WTC11 (cell line): ENCODE measurements at regions not wholly inside any gene's neighbourhood (a gene's known extent, or its start where the extent isn't known, plus 50 kb on each side); places are given as distances from the start of the nearest gene placed in this dataset.

ENCODE experiments used
- ATAC-seq: fragments of 200-7000 bp; cut with Tn5 transposase; 2 replicates; pipeline ENCODE4 v1.10.0; 2021; ENCODE audit warnings: mild to moderate bottlenecking, moderate library complexity
- CTCF ChIA-PET: fragments of 300-600 bp; sonication (Branson Sonifier 250); formaldehyde crosslinking; loops from one replicate; lab custom pipeline; 2021; ENCODE audit warnings: antibody characterized with exemption; lab: Charles Lee
- POLR2A ChIA-PET: fragments of 350-600 bp; sonication (Branson Sonifier 250); formaldehyde crosslinking; loops from one replicate; lab custom pipeline; 2021; ENCODE audit warnings: antibody characterized with exemption; lab: Charles Lee
- DNase-seq: peaks from one replicate; pipeline ENCODE4 v3.0.0; 2021; ENCODE audit warnings: low spot score
- H3K27ac Mint-ChIP-seq: 2 replicates; pipeline ENCODE4 v1.8.0; 2021; ENCODE audit warnings: mixed read lengths
- H3K27me3 Mint-ChIP-seq: 2 replicates; pipeline ENCODE4 v1.8.0; 2021; ENCODE audit warnings: low read depth, mild to moderate bottlenecking, moderate library complexity, mixed read lengths
- H3K36me3 Mint-ChIP-seq: 2 replicates; pipeline ENCODE4 v1.8.0; 2021; ENCODE audit warnings: mixed read lengths
- H3K4me1 Mint-ChIP-seq: 2 replicates; pipeline ENCODE4 v1.8.0; 2022; ENCODE audit warnings: mixed read lengths
- H3K4me3 Mint-ChIP-seq: 2 replicates; pipeline ENCODE4 v1.8.0; 2021; ENCODE audit warnings: mild to moderate bottlenecking, moderate library complexity, mixed read lengths
- H3K9me3 Mint-ChIP-seq: 2 replicates; pipeline ENCODE4 v1.8.0; 2021; ENCODE audit warnings: mixed read lengths
- AFF4 ChIP-seq: sonication (generic); formaldehyde crosslinking; IDR thresholded peaks from 2 replicates; pipeline ENCODE4 v1.8.1; 2023; ENCODE audit warnings: mild to moderate bottlenecking, missing genetic modification reagents, borderline replicate concordance
- AR ChIP-seq: fragments of 250-450 bp; sonication (Bioruptor Pico); IDR thresholded peaks from 2 replicates; pipeline ENCODE4 v1.9.0; 2021; ENCODE audit warnings: mild to moderate bottlenecking
- CREB1 ChIP-seq: sonication (generic); formaldehyde crosslinking; IDR thresholded peaks from 2 replicates; pipeline ENCODE4 v1.8.0; 2023; ENCODE audit warnings: mild to moderate bottlenecking, missing genetic modification reagents
- CTCF ChIP-seq: fragments of 200-600 bp; IDR thresholded peaks from 2 replicates; pipeline ENCODE4 v1.8.0; 2022; ENCODE audit warnings: antibody characterized with exemption
- FOXK1 ChIP-seq: sonication (generic); formaldehyde crosslinking; IDR thresholded peaks from 2 replicates; pipeline ENCODE4 v1.8.0; 2022; ENCODE audit warnings: mild to moderate bottlenecking, moderate library complexity, missing genetic modification reagents
- GABPB1 ChIP-seq: sonication (generic); formaldehyde crosslinking; IDR thresholded peaks from 2 replicates; pipeline ENCODE4 v1.8.1; 2023; ENCODE audit warnings: mild to moderate bottlenecking, missing genetic modification reagents
- GRHL2 ChIP-seq: fragments of 250-450 bp; sonication (Bioruptor Pico); IDR thresholded peaks from 2 replicates; pipeline ENCODE4 v1.8.0; 2022; ENCODE audit warnings: mild to moderate bottlenecking, moderate library complexity; ENCODE audit not compliant: insufficient replicate concordance, severe bottlenecking
- JAZF1 ChIP-seq: fragments of 250-450 bp; sonication (Bioruptor Pico); IDR thresholded peaks from 2 replicates; pipeline ENCODE4 v1.9.0; 2021; ENCODE audit warnings: moderate library complexity, mild to moderate bottlenecking, inconsistent platforms
- MXD4 ChIP-seq: fragments of 250-450 bp; sonication (Bioruptor Pico); IDR thresholded peaks from 2 replicates; pipeline ENCODE4 v1.8.0; 2021; ENCODE audit warnings: mild to moderate bottlenecking, moderate library complexity, borderline replicate concordance
- NFYB ChIP-seq: sonication (generic); formaldehyde crosslinking; conservative IDR thresholded peaks from 2 replicates; pipeline ENCODE4 v1.8.0; 2022; ENCODE audit warnings: low read depth, missing genetic modification reagents
- PRRX2 ChIP-seq: fragments of 250-450 bp; sonication (Bioruptor Pico); IDR thresholded peaks from 2 replicates; pipeline ENCODE4 v1.8.0; 2021; ENCODE audit warnings: mild to moderate bottlenecking
- SMAD4 ChIP-seq: sonication (generic); formaldehyde crosslinking; IDR thresholded peaks from 2 replicates; pipeline ENCODE4 v1.8.0; 2022; ENCODE audit warnings: mild to moderate bottlenecking, missing genetic modification reagents
- SOX15 ChIP-seq: fragments of 250-450 bp; sonication (Bioruptor Pico); IDR thresholded peaks from 2 replicates; pipeline ENCODE4 v1.9.0; 2021; ENCODE audit warnings: mild to moderate bottlenecking
- ZNF138 ChIP-seq: sonication (generic); formaldehyde crosslinking; conservative IDR thresholded peaks from 2 replicates; pipeline ENCODE4 v1.8.1; 2022; ENCODE audit warnings: mild to moderate bottlenecking, moderate library complexity, missing genetic modification reagents
- ZNF263 ChIP-seq: sonication (generic); formaldehyde crosslinking; IDR thresholded peaks from 2 replicates; pipeline ENCODE4 v1.8.1; 2022; ENCODE audit warnings: low read depth, mild to moderate bottlenecking, moderate library complexity, missing genetic modification reagents
- ZNF416 ChIP-seq: fragments of 250-450 bp; sonication (Bioruptor Pico); IDR thresholded peaks from 2 replicates; pipeline ENCODE4 v1.9.0; 2021; ENCODE audit warnings: mild to moderate bottlenecking, inconsistent platforms
- ZNF423 ChIP-seq: fragments of 250-450 bp; sonication (Bioruptor Pico); IDR thresholded peaks from 2 replicates; pipeline ENCODE4 v2.1.2; 2022; ENCODE audit warnings: mild to moderate bottlenecking, moderate library complexity
- ZNF671 ChIP-seq: fragments of 250-450 bp; sonication (Bioruptor Pico); IDR thresholded peaks from 2 replicates; pipeline ENCODE4 v1.8.0; 2021; ENCODE audit warnings: mild to moderate bottlenecking

GRCh38 chr5:2156358-2157059 lies 273.8 kb upstream of the IRX4 start (continued):
- TF ChIP-seq AFF4 (CRISPR knock-in tag) = no peak
- no peak for TF ChIP-seq SOX15
- TF ChIP-seq, all 79 proteins: peak for 0

GRCh38 chr5:2155556-2155955 lies 272.8 kb upstream of the IRX4 start:
- H3K27me3 Mint-ChIP-seq = no peaks in the 10 kb centered on the region; the same call in 1 of the 2 replicates
- no peak for DNase-seq
- ChIA-PET POLR2A (interaction anchor here (0.7 kb wide), 1 partner anchor 52 kb away, joined by 3 read pairs; no protein-coding TSS in a partner anchor), CTCF (no interaction called here)
- no peak for ATAC-seq
- TF ChIP-seq AR (CRISPR knock-in tag) (no peak), PRRX2 (CRISPR knock-in tag) (no peak), ZNF671 (CRISPR knock-in tag) (no peak), GRHL2 (CRISPR knock-in tag) (no peak), GABPB1 (CRISPR knock-in tag) (no peak), CTCF (no peak), ZNF138 (CRISPR knock-in tag) (no peak), FOXK1 (CRISPR knock-in tag) (no peak), ZNF263 (CRISPR knock-in tag) (no peak), JAZF1 (CRISPR knock-in tag) (no peak), ZNF416 (no peak)
- H3K27ac Mint-ChIP-seq = no peak overlapping the region
- no peak overlapping the region for H3K4me3 Mint-ChIP-seq
- no peaks in the 10 kb centered on the region for H3K9me3 Mint-ChIP-seq
- no peaks in the 10 kb centered on the region for H3K36me3 Mint-ChIP-seq
- peaks cover 8% of the 10 kb centered on the region; the same call in 1 of the 2 replicates for H3K4me1 Mint-ChIP-seq

GRCh38 chr5:2153802-2154201 lies 271.1 kb upstream of the IRX4 start:
- H3K27ac Mint-ChIP-seq = no peak overlapping the region
- CTCF ChIA-PET = no interaction called here
- DNase-seq = no peak
- no peak overlapping the region for H3K4me3 Mint-ChIP-seq
- H3K27me3 Mint-ChIP-seq = no peaks in the 10 kb centered on the region; the same call in 1 of the 2 replicates
- no peak for TF ChIP-seq ZNF671 (CRISPR knock-in tag)
- TF ChIP-seq CREB1 = no peak
- TF ChIP-seq ZNF423 = no peak
- TF ChIP-seq SMAD4 = no peak
- TF ChIP-seq MXD4 (CRISPR knock-in tag) = no peak
- no peak for TF ChIP-seq NFYB (CRISPR knock-in tag)
- TF ChIP-seq, all 79 proteins: peak for 0
- Mint-ChIP-seq H3K36me3 (no peaks in the 10 kb centered on the region), H3K4me1 (peaks cover 19% of the 10 kb centered on the region), H3K9me3 (no peaks in the 10 kb centered on the region)
- no peak for ATAC-seq
- POLR2A ChIA-PET = interaction anchor here (0.6 kb wide), 1 partner anchor 53 kb away, joined by 3 read pairs; no protein-coding TSS in a partner anchor
